ENCODE measurements at regions not wholly inside any gene's neighbourhood (a gene's known extent, or its start where the extent isn't known, plus 50 kb on each side); places are given as distances from the start of the nearest gene placed in this dataset.

GRCh38 chr11:80455818-80456217 is 1015.0 kb upstream of the TENM4 start:
- TF ChIP-seq CTCF (IDR thresholded peaks at IDR 0.05): no peak
- no peak for TF ChIP-seq POLR2A (IDR thresholded peaks at IDR 0.05)

Measured in Peyer's patch (tissue), 4 donors.